Activated CD8-positive, alpha-beta memory T cell treated with anti-CD3 and anti-CD28 coated beads for 36 hours (primary cell): ENCODE measurements at regions not wholly inside any gene's neighbourhood (a gene's known extent, or its start where the extent isn't known, plus 50 kb on each side); places are given as distances from the start of the nearest gene placed in this dataset.

Experiments used
- CTCF ChIA-PET: fragments of 350-600 bp; sonication (Branson Sonifier 250); formaldehyde crosslinking; loops from one replicate; lab custom pipeline; 2021; ENCODE audit warnings: antibody characterized with exemption; lab: Charles Lee
- POLR2A ChIA-PET: fragments of 350-600 bp; sonication (Branson Sonifier 250); formaldehyde crosslinking; loops from one replicate; lab custom pipeline; 2021; ENCODE audit warnings: antibody characterized with exemption; lab: Charles Lee

DNA sequence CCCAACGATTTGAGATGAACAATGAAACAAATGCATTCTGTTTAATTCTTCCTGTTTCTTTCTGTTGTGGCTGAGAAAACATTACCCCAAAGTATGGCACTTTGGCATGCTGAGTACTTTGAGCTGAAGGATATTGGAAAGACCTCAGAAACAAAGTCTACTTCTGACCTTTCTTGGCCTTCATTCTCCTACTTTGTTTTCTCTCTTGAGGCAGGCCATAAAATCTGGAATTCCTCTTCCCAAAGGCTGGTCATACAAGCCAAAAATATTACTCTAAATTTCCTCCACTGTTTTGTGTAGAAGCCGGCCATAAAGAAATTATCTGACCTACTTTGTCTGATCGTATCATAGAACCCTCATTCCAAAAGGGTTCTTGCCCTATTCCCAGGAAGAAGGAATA lies 1048.2 kb downstream of the TECRL start:
- ChIA-PET CTCF (no interaction called here), POLR2A (no interaction called here)

GRCh38 chr4:63349674-63350025 lies 1059.6 kb downstream of the TECRL start:
- ChIA-PET CTCF (no interaction called here), POLR2A (no interaction called here)

GRCh38 chr4:63348735-63349673 lies 1060.2 kb downstream of the TECRL start:
- POLR2A ChIA-PET = no interaction called here
- CTCF ChIA-PET = no interaction called here

- ChIA-PET CTCF (no interaction called here), POLR2A (no interaction called here)
Measured at GRCh38 chr4:63325140-63325539, 1084.1 kb downstream of the TECRL start.

GRCh38 chr4:63316633-63317032 lies 1092.6 kb downstream of the TECRL start:
- CTCF ChIA-PET = no interaction called here
- POLR2A ChIA-PET = no interaction called here

DNA sequence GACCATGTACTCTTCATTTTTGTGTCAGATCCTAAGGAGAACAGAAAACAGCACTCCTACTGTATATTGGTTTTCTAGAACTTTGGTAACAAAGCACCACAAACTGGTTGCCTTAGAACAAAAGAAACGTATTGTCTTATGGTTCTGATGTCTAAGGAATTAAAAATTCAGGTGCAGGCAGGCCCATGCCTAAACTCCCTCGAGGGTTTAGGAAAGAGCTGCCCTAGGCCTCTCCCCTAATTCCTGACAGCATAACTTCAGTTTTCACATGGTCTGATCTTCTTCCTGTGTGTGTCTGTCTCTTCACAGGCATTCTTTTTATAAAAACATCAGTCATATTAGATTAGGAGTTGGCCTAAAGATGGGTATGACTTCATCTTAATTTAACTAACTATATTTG lies 1093.6 kb downstream of the TECRL start:
- CTCF ChIA-PET = no interaction called here
- POLR2A ChIA-PET = no interaction called here

- ChIA-PET POLR2A (no interaction called here), CTCF (no interaction called here)
Measured at GRCh38 chr4:63308697-63309096, 1100.6 kb downstream of the TECRL start.

GRCh38 chr4:63302792-63303191 lies 1106.5 kb downstream of the TECRL start:
- ChIA-PET POLR2A (no interaction called here), CTCF (no interaction called here)

DNA sequence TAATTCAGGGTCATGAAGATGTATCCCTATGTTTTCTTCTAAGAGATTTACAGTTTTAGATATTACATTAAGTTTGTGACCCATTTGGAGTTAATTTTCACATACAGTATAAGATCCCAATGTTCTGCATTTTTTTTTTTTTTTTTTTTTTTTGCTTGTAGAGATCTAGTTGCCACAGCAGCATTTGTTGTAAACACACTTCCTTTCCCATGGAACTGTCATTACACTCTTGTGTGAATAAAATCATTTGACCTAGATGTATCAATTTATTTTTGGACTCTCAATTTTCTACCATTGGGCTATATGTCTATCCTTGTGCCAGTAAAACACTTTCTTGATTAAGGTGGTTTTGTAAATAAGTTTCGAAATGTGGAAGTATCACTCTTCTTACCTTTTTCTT lies 1107.2 kb downstream of the TECRL start:
- ChIA-PET POLR2A (no interaction called here), CTCF (no interaction called here)

DNA sequence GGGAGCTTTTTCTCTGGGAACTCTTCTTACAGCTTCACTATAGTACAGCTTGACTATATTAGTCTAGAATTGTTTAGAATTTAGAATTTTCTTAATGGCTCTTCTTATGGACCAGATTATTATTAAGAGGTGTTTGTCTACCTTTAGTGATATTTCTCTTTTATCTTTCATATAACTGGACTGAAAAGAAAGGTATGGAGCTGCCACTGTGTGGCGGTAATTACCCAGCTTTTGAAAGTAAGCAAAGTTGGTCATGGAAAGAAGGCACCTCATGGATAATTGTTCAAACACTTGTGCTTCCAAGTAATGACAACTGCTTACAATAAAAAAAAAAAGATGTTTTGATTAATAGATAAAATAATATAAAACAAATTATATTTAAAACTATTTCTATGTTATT lies 1112.5 kb downstream of the TECRL start:
- CTCF ChIA-PET = no interaction called here
- POLR2A ChIA-PET = no interaction called here

GRCh38 chr4:63275491-63275890 lies 1133.8 kb downstream of the TECRL start:
- CTCF ChIA-PET = no interaction called here
- POLR2A ChIA-PET = no interaction called here

- ChIA-PET CTCF (no interaction called here), POLR2A (no interaction called here)
Measured at GRCh38 chr4:63269156-63269555, 1140.1 kb downstream of the TECRL start.

- CTCF ChIA-PET = no interaction called here
- POLR2A ChIA-PET = no interaction called here
Measured at GRCh38 chr4:63233671-63234070, 1175.6 kb downstream of the TECRL start.

GRCh38 chr4:63232058-63232457 lies 1177.2 kb downstream of the TECRL start:
- ChIA-PET CTCF (no interaction called here), POLR2A (no interaction called here)

DNA sequence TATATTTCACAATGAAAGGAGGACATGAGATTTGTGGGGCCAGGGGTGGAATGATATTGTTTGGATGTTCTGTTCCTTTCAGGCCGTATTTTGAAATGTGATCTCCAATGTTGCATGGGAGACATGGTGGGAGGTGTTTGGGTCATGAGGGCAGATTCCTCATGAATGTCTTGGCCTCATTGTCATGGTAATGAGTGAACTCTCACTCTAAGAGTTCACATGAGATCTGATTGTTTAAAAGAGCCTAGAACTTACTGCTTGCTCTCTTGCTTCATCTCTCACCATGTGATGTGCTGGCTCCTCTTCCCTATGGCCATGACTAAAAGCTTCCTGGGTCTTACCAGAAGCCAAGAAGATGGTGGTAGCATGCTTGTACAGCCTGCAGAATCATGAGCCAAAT lies 1183.0 kb downstream of the TECRL start:
- ChIA-PET CTCF (no interaction called here), POLR2A (no interaction called here)

DNA sequence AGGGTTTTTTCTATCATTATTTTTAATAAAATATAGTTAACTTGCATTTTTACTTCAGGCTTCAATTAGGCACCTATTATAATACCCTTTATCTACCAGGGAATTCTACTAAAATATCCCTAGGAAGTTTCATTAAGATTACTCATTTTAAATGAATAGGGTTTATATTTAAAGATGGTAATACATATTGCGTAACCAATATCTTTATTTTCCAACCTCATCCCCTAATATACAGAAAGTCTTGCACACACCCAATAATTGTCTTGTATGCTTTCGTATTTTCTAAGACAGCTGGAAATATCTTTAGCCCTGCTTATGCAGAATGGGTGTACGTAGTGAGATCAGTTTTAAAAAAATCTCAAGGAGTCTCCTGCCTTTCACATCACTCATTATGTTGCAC lies 1186.8 kb downstream of the TECRL start:
- ChIA-PET CTCF (no interaction called here), POLR2A (no interaction called here)

GRCh38 chr4:63221477-63221876 lies 1187.8 kb downstream of the TECRL start:
- ChIA-PET CTCF (no interaction called here), POLR2A (no interaction called here)

- CTCF ChIA-PET = no interaction called here
- POLR2A ChIA-PET = no interaction called here
Measured at GRCh38 chr4:63218856-63219255, 1190.4 kb downstream of the TECRL start.

DNA sequence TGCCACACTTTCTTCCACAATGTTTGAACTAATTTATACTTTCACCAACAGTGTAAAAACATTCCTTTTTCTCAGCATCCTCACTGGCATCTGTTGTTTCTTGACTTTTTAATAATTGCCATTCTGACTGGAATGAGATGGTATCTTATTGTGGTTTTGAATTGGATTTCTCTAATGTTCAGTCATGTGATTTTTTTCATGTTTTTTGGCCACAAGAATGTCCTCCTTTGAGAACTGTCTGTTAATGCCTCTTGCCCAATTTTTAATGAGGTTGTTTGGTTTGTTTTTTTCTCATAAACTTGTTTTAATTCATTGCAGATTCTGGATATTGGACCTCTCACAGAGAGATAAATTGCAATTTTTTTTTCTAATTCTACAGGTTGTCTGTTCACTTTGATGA lies 1195.2 kb downstream of the TECRL start:
- POLR2A ChIA-PET = no interaction called here
- CTCF ChIA-PET = no interaction called here

DNA sequence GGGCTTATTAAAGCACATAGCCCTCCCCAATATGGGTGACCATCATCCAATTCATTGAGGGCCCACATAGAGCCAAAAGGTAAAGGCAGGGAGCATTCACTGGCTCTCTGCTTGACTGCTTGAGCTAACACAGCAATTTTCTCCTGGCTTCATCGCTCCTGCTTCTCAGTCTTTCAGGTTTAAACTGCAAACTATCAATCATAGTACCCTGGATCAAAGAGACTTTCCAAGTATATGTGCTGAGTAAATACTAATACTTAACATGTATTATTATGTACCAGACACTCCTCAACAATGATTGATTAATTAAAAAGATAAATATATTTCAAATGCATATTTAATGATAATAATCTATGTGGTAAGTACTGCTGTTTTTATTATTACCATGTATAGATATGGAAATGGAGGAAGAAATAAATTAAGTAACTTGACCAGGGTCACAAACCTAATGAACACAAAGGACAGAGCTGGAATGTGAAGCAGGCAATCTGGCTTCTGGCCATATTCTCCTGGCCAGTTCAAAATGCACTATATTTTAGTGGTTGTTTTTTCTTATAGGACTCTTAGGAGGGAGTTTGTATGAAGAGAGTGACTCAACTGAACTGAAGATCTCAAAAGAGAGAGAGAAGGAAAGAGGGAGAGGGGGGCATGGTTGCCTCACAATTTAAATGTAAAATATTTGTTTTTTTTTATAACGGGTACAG lies 1197.3 kb downstream of the TECRL start:
- POLR2A ChIA-PET = no interaction called here
- CTCF ChIA-PET = no interaction called here

- POLR2A ChIA-PET = no interaction called here
Measured at GRCh38 chr4:63211375-63211774, 1197.9 kb downstream of the TECRL start.

More at GRCh38 chr4:63211375-63211774, 1197.9 kb downstream of the TECRL start:
- CTCF ChIA-PET = no interaction called here
